ENCODE measurements at regions not wholly inside any gene's neighbourhood (a gene's known extent, or its start where the extent isn't known, plus 50 kb on each side); places are given as distances from the start of the nearest gene placed in this dataset.

DNA sequence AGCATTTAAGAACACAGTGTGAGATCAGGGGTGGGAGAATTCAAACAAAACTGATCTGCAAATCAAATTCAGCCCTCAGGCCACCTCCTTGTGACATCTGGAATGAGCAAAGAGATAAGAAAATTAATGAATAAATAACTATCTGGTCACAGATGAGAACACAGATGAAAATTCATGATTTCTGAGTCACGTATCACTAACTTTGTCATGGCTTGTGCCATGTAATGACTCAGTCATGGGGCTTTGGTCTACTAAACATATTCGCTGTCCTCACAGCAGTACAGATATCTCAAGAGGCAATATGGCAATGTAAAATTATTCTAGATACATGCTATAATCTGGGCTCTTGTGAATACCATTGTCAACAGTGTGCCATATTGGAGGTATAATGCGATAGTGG lies 274.4 kb downstream of the MAN2A1 start:
- H3K9me1 ChIP-seq (ENCODE audit: insufficient read depth, low read length), result no peaks in the 10 kb centered on the region
- no peak overlapping the region for H4K5ac ChIP-seq (ENCODE audit: low read depth, low read length)
- no TSS peak for BruUV-seq (replicated peaks)
- H3K18ac ChIP-seq (ENCODE audit: low read depth, low read length), result no peak overlapping the region
- no peak overlapping the region for H3K9ac ChIP-seq (ENCODE audit: low read depth, low read length)
- H3K14ac ChIP-seq (replicated peaks; ENCODE audit: low read depth, low read length), result no peak overlapping the region
- no peak overlapping the region for H4K8ac ChIP-seq (ENCODE audit: low read depth in 2 of 2, low read length in 2 of 2)
- H3K27ac ChIP-seq (ENCODE audit: insufficient read depth, low read length), result no peak overlapping the region
- WGBS, 2 experiments (ENCODE audit: extremely low coverage in 2 of 2, insufficient read length in 1 of 2), result no CpG with 5 or more reads among the region's 3 CpGs
- ChIA-PET POLR2A (ENCODE audit: unreplicated experiment) (no interaction called here), CTCF (interaction anchor here (0.6 kb wide), 1 partner anchor 27 kb away, joined by 3 read pairs; no protein-coding TSS in a partner anchor)
- H2AK5ac ChIP-seq (ENCODE audit: low read depth, low read length), result no peak overlapping the region
- DNase-seq, result no peak
- no peak overlapping the region for H3K4me3 ChIP-seq (ENCODE audit: insufficient read depth, low read depth, low read length)
- H2BK15ac ChIP-seq (ENCODE audit: low read depth, low read length), result no peak overlapping the region
- ATAC-seq (ENCODE audit: low read depth), result no peak
- H3K56ac ChIP-seq (ENCODE audit: extremely low read depth, insufficient read depth, low read length), result no peak overlapping the region
- no peaks in the 10 kb centered on the region for H3K4me1 ChIP-seq (ENCODE audit: control insufficient read depth, insufficient read depth, low read length)
- no peaks in the 10 kb centered on the region for H3K27me3 ChIP-seq (ENCODE audit: control insufficient read depth, insufficient read depth, low read length)
- dilution Hi-C loops (cut with HindIII; ENCODE audit: low sequenced_read_pairs, unreplicated experiment) (no loop called here), in situ Hi-C loops (cut with MboI; ENCODE audit: low sequenced_read_pairs) (no loop called here), intact Hi-C loops (cut with micrococcal nuclease) (no loop called here)
- H2BK5ac ChIP-seq (ENCODE audit: low read depth, low read length, poor library complexity, severe bottlenecking), result no peak overlapping the region
- no peak for TF ChIP-seq NFE2L2 (IDR thresholded peaks at IDR 0.05; ENCODE audit: low read depth, low read length)
- TF ChIP-seq MXI1 (IDR thresholded peaks at IDR 0.05; ENCODE audit: borderline replicate concordance, low read depth, low read length), result no peak
- no peak for TF ChIP-seq MAFK (IDR thresholded peaks at IDR 0.05; ENCODE audit: low read depth, low read length)
- no peak for TF ChIP-seq RFX5 (IDR thresholded peaks at IDR 0.05; ENCODE audit: low read depth, low read length)
- TF ChIP-seq FOS (IDR thresholded peaks at IDR 0.05; ENCODE audit: low read depth, low read length), result no peak
- TF ChIP-seq SMC3 (IDR thresholded peaks at IDR 0.05; ENCODE audit: low read depth, low read length), result no peak
- no peak for TF ChIP-seq BHLHE40 (IDR thresholded peaks at IDR 0.05; ENCODE audit: low read depth, low read length)
- TF ChIP-seq, protein P1, sequence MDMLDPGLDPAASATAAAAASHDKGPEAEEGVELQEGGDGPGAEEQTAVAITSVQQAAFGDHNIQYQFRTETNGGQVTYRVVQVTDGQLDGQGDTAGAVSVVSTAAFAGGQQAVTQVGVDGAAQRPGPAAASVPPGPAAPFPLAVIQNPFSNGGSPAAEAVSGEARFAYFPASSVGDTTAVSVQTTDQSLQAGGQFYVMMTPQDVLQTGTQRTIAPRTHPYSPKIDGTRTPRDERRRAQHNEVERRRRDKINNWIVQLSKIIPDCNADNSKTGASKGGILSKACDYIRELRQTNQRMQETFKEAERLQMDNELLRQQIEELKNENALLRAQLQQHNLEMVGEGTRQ (IDR thresholded peaks at IDR 0.05; ENCODE audit: low read depth, low read length), result no peak
- TF ChIP-seq POLR2A (IDR thresholded peaks at IDR 0.05; ENCODE audit: low read depth, low read length), result no peak
- no peak for TF ChIP-seq MAZ (IDR thresholded peaks at IDR 0.05; ENCODE audit: borderline replicate concordance, low read depth, low read length)
- TF ChIP-seq RCOR1 (IDR thresholded peaks at IDR 0.05; ENCODE audit: insufficient replicate concordance, low read length), result no peak
- TF ChIP-seq, protein P2, sequence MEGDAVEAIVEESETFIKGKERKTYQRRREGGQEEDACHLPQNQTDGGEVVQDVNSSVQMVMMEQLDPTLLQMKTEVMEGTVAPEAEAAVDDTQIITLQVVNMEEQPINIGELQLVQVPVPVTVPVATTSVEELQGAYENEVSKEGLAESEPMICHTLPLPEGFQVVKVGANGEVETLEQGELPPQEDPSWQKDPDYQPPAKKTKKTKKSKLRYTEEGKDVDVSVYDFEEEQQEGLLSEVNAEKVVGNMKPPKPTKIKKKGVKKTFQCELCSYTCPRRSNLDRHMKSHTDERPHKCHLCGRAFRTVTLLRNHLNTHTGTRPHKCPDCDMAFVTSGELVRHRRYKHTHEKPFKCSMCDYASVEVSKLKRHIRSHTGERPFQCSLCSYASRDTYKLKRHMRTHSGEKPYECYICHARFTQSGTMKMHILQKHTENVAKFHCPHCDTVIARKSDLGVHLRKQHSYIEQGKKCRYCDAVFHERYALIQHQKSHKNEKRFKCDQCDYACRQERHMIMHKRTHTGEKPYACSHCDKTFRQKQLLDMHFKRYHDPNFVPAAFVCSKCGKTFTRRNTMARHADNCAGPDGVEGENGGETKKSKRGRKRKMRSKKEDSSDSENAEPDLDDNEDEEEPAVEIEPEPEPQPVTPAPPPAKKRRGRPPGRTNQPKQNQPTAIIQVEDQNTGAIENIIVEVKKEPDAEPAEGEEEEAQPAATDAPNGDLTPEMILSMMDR (conservative IDR thresholded peaks at IDR 0.05; ENCODE audit: low read depth, low read length), result no peak
- TF ChIP-seq RAD21 (IDR thresholded peaks at IDR 0.05; ENCODE audit: low read length), result no peak
- no peaks in the 10 kb centered on the region for H3K79me1 ChIP-seq (ENCODE audit: low read depth in 1 of 2, low read length in 2 of 2)
- no peak overlapping the region for H2AFZ ChIP-seq (replicated peaks; ENCODE audit: low read length, poor library complexity)
- H3K36me3 ChIP-seq (ENCODE audit: control insufficient read depth, insufficient read depth, low read length), result no peaks in the 10 kb centered on the region
- H4K91ac ChIP-seq (ENCODE audit: insufficient read depth, low read depth, low read length), result no peak overlapping the region
- H4K20me1 ChIP-seq (ENCODE audit: insufficient read depth, low read length), result no peaks in the 10 kb centered on the region
- no peak overlapping the region for H2BK20ac ChIP-seq (ENCODE audit: low read depth, low read length)
- H2AK9ac ChIP-seq (replicated peaks; ENCODE audit: low read depth, low read length, poor library complexity), result no peak overlapping the region
- no peak overlapping the region for H3K4ac ChIP-seq (ENCODE audit: low read depth, low read length)
- no peak overlapping the region for H2BK120ac ChIP-seq (ENCODE audit: low read depth, low read length)
- no peaks in the 10 kb centered on the region for H3K9me3 ChIP-seq (ENCODE audit: control insufficient read depth, insufficient read depth, low read length)
- H3K23ac ChIP-seq (ENCODE audit: low read depth, low read length), result no peak overlapping the region
- no peak overlapping the region for H3K4me2 ChIP-seq (ENCODE audit: low read depth, low read length)

Data from IMR-90 (cell line).